ENCODE measurements at regions not wholly inside any gene's neighbourhood (a gene's known extent, or its start where the extent isn't known, plus 50 kb on each side); places are given as distances from the start of the nearest gene placed in this dataset.

- no peak for TF ChIP-seq MAX (IDR thresholded peaks at IDR 0.05)
- no peak for TF ChIP-seq YY1 (IDR thresholded peaks at IDR 0.05; ENCODE audit: low read depth)
- TF ChIP-seq REST (IDR thresholded peaks at IDR 0.05; ENCODE audit: low read depth), result no peak
- no peak for TF ChIP-seq EGR1 (IDR thresholded peaks at IDR 0.05)
- no peak for TF ChIP-seq TAF1 (IDR thresholded peaks at IDR 0.05; ENCODE audit: low read depth)
- no peak for TF ChIP-seq CREB1 (IDR thresholded peaks at IDR 0.05; ENCODE audit: low read depth)
- no peak for TF ChIP-seq NFIC (IDR thresholded peaks at IDR 0.05)
Observed at GRCh38 chr15:47607695-47608094, 109.6 kb upstream of the SEMA6D start.
